IMR-90 (cell line): ENCODE measurements at regions not wholly inside any gene's neighbourhood (a gene's known extent, or its start where the extent isn't known, plus 50 kb on each side); places are given as distances from the start of the nearest gene placed in this dataset.

ENCODE experiments used
- ATAC-seq: fragments of 200-7000 bp; cut with Tn5 transposase; 2 replicates; pipeline ENCODE4 v1.9.1; 2020; ENCODE audit warnings: low read depth, mild to moderate bottlenecking, moderate library complexity
- BruUV-seq: library from RNA; stranded (reverse); fragments of 400-500 nt; replicated peaks from 2 replicates; lab custom pipeline; 2021; lab: Mats Ljungman, UMichigan
- CTCF ChIA-PET: fragments of 300-600 bp; formaldehyde crosslinking; extraction: SDS; loops from one replicate; lab custom pipeline; 2021; ENCODE audit warnings: antibody characterized with exemption; lab: Yijun Ruan, JAX
- POLR2A ChIA-PET: fragments of 300-600 bp; sonication (Branson Sonifier 250); formaldehyde crosslinking; loops from one replicate; lab custom pipeline; 2022; ENCODE audit warnings: antibody characterized with exemption; ENCODE audit not compliant: unreplicated experiment; lab: Charles Lee
- DNase-seq: peaks from one replicate; pipeline ENCODE4 v3.0.0; 2013
- H2AFZ ChIP-seq: replicated peaks from 2 replicates; pipeline ENCODE3; 2013; ENCODE audit warnings: low read length, mild to moderate bottlenecking; ENCODE audit not compliant: poor library complexity
- H2AK5ac ChIP-seq: 2 replicates; pipeline ENCODE4 v1.6.1; 2013; ENCODE audit warnings: low read depth, low read length, inconsistent platforms
- H2AK9ac ChIP-seq: replicated peaks from 2 replicates; pipeline ENCODE3; 2013; ENCODE audit warnings: mild to moderate bottlenecking, low read depth, low read length, moderate library complexity; ENCODE audit not compliant: poor library complexity
- H2BK120ac ChIP-seq: 2 replicates; pipeline ENCODE4 v1.6.1; 2013; ENCODE audit warnings: low read depth, low read length, inconsistent platforms
- H2BK15ac ChIP-seq: 3 replicates; pipeline ENCODE4 v1.6.1; 2013; ENCODE audit warnings: low read depth, low read length, inconsistent platforms
- H2BK20ac ChIP-seq: 2 replicates; pipeline ENCODE4 v1.6.1; 2013; ENCODE audit warnings: low read depth, mild to moderate bottlenecking, inconsistent platforms, low read length, moderate library complexity
- H2BK5ac ChIP-seq: 2 replicates; pipeline ENCODE4 v1.6.1; 2013; ENCODE audit warnings: mild to moderate bottlenecking, low read depth, low read length, inconsistent platforms; ENCODE audit not compliant: poor library complexity, severe bottlenecking
- H3K14ac ChIP-seq: replicated peaks from 2 replicates; pipeline ENCODE4 v1.6.1; 2013; ENCODE audit warnings: low read depth, low read length, inconsistent platforms
- H3K18ac ChIP-seq: 2 replicates; pipeline ENCODE4 v1.6.1; 2013; ENCODE audit warnings: low read depth, low read length, control low read depth
- H3K23ac ChIP-seq: 2 replicates; pipeline ENCODE4 v1.6.1; 2013; ENCODE audit warnings: low read depth, low read length, inconsistent platforms
- H3K27ac ChIP-seq: 2 replicates; pipeline ENCODE4 v1.5.1; 2013; ENCODE audit warnings: mild to moderate bottlenecking, control low read depth, low read length; ENCODE audit not compliant: insufficient read depth
- H3K27me3 ChIP-seq: 2 replicates; pipeline ENCODE4 v1.6.1; 2013; ENCODE audit warnings: low read length; ENCODE audit not compliant: control insufficient read depth, insufficient read depth
- H3K36me3 ChIP-seq: 2 replicates; pipeline ENCODE4 v1.6.1; 2013; ENCODE audit warnings: low read length, mixed read lengths; ENCODE audit not compliant: control insufficient read depth, insufficient read depth
- H3K4ac ChIP-seq: 2 replicates; pipeline ENCODE4 v1.6.1; 2013; ENCODE audit warnings: low read depth, low read length, inconsistent platforms
- H3K4me1 ChIP-seq: 2 replicates; pipeline ENCODE4 v1.6.1; 2013; ENCODE audit warnings: low read length, mixed read lengths; ENCODE audit not compliant: control insufficient read depth, insufficient read depth
- H3K4me2 ChIP-seq: 2 replicates; pipeline ENCODE4 v1.6.1; 2013; ENCODE audit warnings: low read depth, mild to moderate bottlenecking, control low read depth, low read length, moderate library complexity
- H3K4me3 ChIP-seq: 2 replicates; pipeline ENCODE4 v1.5.1; 2013; ENCODE audit warnings: low read depth, mild to moderate bottlenecking, control low read depth, low read length, moderate library complexity; ENCODE audit not compliant: insufficient read depth
- H3K56ac ChIP-seq: 2 replicates; pipeline ENCODE4 v1.6.1; 2013; ENCODE audit warnings: low read length, inconsistent platforms; ENCODE audit not compliant: insufficient read depth; ENCODE audit errors: extremely low read depth
- H3K79me1 ChIP-seq, 2 experiments: 2 replicates each; pipeline ENCODE4 v1.6.1; 2013; ENCODE audit warnings: low read length in 2 of 2, inconsistent platforms in 1 of 2, low read depth in 1 of 2
- H3K9ac ChIP-seq: 2 replicates; pipeline ENCODE4 v1.6.1; 2013; ENCODE audit warnings: low read depth, low read length, control low read depth
- H3K9me1 ChIP-seq: 2 replicates; pipeline ENCODE4 v1.6.1; 2013; ENCODE audit warnings: low read length, inconsistent platforms; ENCODE audit not compliant: insufficient read depth
- H3K9me3 ChIP-seq: 2 replicates; pipeline ENCODE4 v1.6.1; 2013; ENCODE audit warnings: low read length; ENCODE audit not compliant: control insufficient read depth, insufficient read depth
- H4K20me1 ChIP-seq: 2 replicates; pipeline ENCODE4 v1.6.1; 2013; ENCODE audit warnings: low read length, inconsistent platforms; ENCODE audit not compliant: insufficient read depth
- H4K5ac ChIP-seq: 2 replicates; pipeline ENCODE4 v1.6.1; 2013; ENCODE audit warnings: mild to moderate bottlenecking, low read depth, low read length, control low read depth
- H4K8ac ChIP-seq, 2 experiments: 2 replicates each; pipeline ENCODE4 v1.6.1; 2013; ENCODE audit warnings: low read depth in 2 of 2, low read length in 2 of 2, control low read depth in 1 of 2, inconsistent platforms in 1 of 2
- H4K91ac ChIP-seq: 2 replicates; pipeline ENCODE4 v1.6.1; 2013; ENCODE audit warnings: low read depth, low read length, inconsistent platforms; ENCODE audit not compliant: insufficient read depth
- BHLHE40 ChIP-seq: fragments of 150-350 bp; IDR thresholded peaks from 2 replicates; pipeline ENCODE4 v1.6.1; 2016; ENCODE audit warnings: mild to moderate bottlenecking, low read depth, low read length
- CEBPB ChIP-seq: IDR thresholded peaks from 2 replicates; pipeline ENCODE4 v1.6.1; 2012; ENCODE audit warnings: low read depth, low read length, improper control_type of control experiment
- CTCF ChIP-seq: conservative IDR thresholded peaks from 2 replicates; pipeline ENCODE4 v1.5.1; 2012; ENCODE audit warnings: mild to moderate bottlenecking, low read depth, low read length, improper control_type of control experiment
- ELK1 ChIP-seq: fragments of 150-350 bp; IDR thresholded peaks from 2 replicates; pipeline ENCODE4 v1.6.1; 2016; ENCODE audit warnings: low read depth, mild to moderate bottlenecking, low read length, moderate library complexity, borderline replicate concordance
- FOS ChIP-seq: fragments of 150-350 bp; IDR thresholded peaks from 2 replicates; pipeline ENCODE4 v1.6.1; 2016; ENCODE audit warnings: low read depth, low read length
- MAZ ChIP-seq: IDR thresholded peaks from 2 replicates; pipeline ENCODE4 v1.6.1; 2012; ENCODE audit warnings: low read depth, mild to moderate bottlenecking, low read length, improper control_type of control experiment, moderate library complexity, borderline replicate concordance
- MXI1 ChIP-seq: IDR thresholded peaks from 2 replicates; pipeline ENCODE4 v1.6.1; 2012; ENCODE audit warnings: low read depth, mild to moderate bottlenecking, low read length, moderate library complexity, borderline replicate concordance
- NFE2L2 ChIP-seq: fragments of 150-350 bp; IDR thresholded peaks from 2 replicates; pipeline ENCODE4 v1.6.1; 2016; ENCODE audit warnings: low read depth, mild to moderate bottlenecking, low read length
- POLR2A ChIP-seq: IDR thresholded peaks from 2 replicates; pipeline ENCODE4 v1.6.1; 2012; ENCODE audit warnings: mild to moderate bottlenecking, low read depth, low read length
- RAD21 ChIP-seq: IDR thresholded peaks from 2 replicates; pipeline ENCODE4 v1.6.1; 2012; ENCODE audit warnings: low read length, improper control_type of control experiment
- RCOR1 ChIP-seq: IDR thresholded peaks from 2 replicates; pipeline ENCODE4 v1.6.1; 2012; ENCODE audit warnings: mild to moderate bottlenecking, low read length, improper control_type of control experiment; ENCODE audit not compliant: insufficient replicate concordance
- RFX5 ChIP-seq: IDR thresholded peaks from 2 replicates; pipeline ENCODE4 v1.8.0; 2012; ENCODE audit warnings: low read depth, mild to moderate bottlenecking, low read length, moderate library complexity
- USF2 ChIP-seq: fragments of 150-350 bp; IDR thresholded peaks from 2 replicates; pipeline ENCODE4 v1.6.1; 2017; ENCODE audit warnings: mild to moderate bottlenecking, antibody characterized with exemption, low read length, low read depth
- dilution Hi-C: fragments of 300-500 bp; cut with HindIII; formaldehyde crosslinking; loops from one replicate; pipeline ENCODE4 v1.14.3; 2018; ENCODE audit warnings: low sequenced_read_pairs; ENCODE audit not compliant: unreplicated experiment
- in situ Hi-C: fragments of 300-500 bp; cut with MboI; formaldehyde crosslinking; loops from 3 replicates; pipeline ENCODE4 v1.14.3; 2019; ENCODE audit warnings: low sequenced_read_pairs, inconsistent platforms, mixed read lengths
- intact Hi-C: fragments of 100-400 bp; cut with micrococcal nuclease; formaldehyde crosslinking; loops from 2 replicates; pipeline ENCODE4 v1.10.0; 2022

- TF ChIP-seq RCOR1, result no peak
Measured at GRCh38 chr6:74939151-74939708, 266.6 kb downstream of the COL12A1 start (continued).

GRCh38 chr6:74937936-74938335, 267.9 kb downstream of the COL12A1 start:
- H3K4me2 ChIP-seq, result no peak overlapping the region
- H3K9ac ChIP-seq, result no peak overlapping the region
- no peaks in the 10 kb centered on the region for H3K27me3 ChIP-seq
- ChIA-PET POLR2A (no interaction called here), CTCF (no interaction called here)
- no peaks in the 10 kb centered on the region for H3K9me3 ChIP-seq
- H4K20me1 ChIP-seq, result no peaks in the 10 kb centered on the region
- H2BK120ac ChIP-seq, result no peak overlapping the region
- no peak overlapping the region for H4K91ac ChIP-seq
- H3K4me1 ChIP-seq, result peaks cover 4% of the 10 kb centered on the region; the same call in 1 of the 2 replicates
- H3K14ac ChIP-seq, result no peak overlapping the region
- in situ Hi-C loops, result no loop called here
- no peak overlapping the region for H3K56ac ChIP-seq
- no peak overlapping the region for H2AFZ ChIP-seq
- DNase-seq, result no peak
- no peak overlapping the region for H2AK5ac ChIP-seq
- no TSS peak for BruUV-seq
- no peak overlapping the region for H3K23ac ChIP-seq
- no peak overlapping the region for H2BK5ac ChIP-seq
- H2BK20ac ChIP-seq, result no peak overlapping the region; the same call in 1 of the 2 replicates
- TF ChIP-seq FOS (no peak), MAZ (no peak), BHLHE40 (no peak), CTCF (no peak), NFE2L2 (no peak), RAD21 (no peak), CEBPB (no peak), USF2 (no peak), POLR2A (no peak), MXI1 (no peak), RFX5 (no peak), ELK1 (no peak)
- no peak overlapping the region for H3K4ac ChIP-seq
- H3K9me1 ChIP-seq, result no peaks in the 10 kb centered on the region
- no peak overlapping the region for H2BK15ac ChIP-seq
- no peak overlapping the region for H4K8ac ChIP-seq
- dilution Hi-C loops, result no loop called here
- H3K79me1 ChIP-seq, result no peaks in the 10 kb centered on the region
- no peak overlapping the region for H3K18ac ChIP-seq
- H2AK9ac ChIP-seq, result no peak overlapping the region
- intact Hi-C loops, result no loop called here
- no peak overlapping the region for H3K4me3 ChIP-seq
- H4K5ac ChIP-seq, result no peak overlapping the region
- no peak overlapping the region for H3K27ac ChIP-seq
- H3K36me3 ChIP-seq, result no peaks in the 10 kb centered on the region
- no peak for ATAC-seq
